ENCODE measurements at regions not wholly inside any gene's neighbourhood (a gene's known extent, or its start where the extent isn't known, plus 50 kb on each side); places are given as distances from the start of the nearest gene placed in this dataset.

DNA sequence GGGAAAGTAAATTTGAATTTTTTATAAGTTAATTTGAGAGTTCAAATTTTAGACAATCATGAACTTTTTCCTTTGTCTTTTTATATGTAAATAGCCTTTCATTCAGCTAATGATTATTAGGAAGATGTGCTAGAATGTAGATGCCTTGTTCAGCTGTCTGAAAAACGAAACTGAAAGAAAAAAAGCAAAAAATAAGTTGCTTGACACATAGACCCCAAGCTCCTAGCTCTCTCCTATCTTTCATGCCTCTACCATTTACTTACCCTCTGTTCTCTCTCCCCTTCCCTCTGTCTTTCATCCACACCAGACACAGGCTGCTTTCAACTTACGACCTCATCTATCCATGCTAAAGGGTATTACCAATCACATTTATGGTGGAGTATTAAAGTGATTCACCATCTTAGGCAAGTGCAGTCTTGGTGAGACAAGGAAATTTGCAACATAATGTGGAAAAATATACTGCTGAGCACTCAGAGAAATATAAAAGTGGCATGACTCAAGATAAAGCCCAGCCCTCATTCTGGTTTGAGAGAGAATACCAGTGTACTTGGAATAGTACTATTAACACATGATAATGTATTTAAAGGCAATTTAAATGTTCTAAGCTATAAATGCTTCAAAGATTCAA is 425.6 kb downstream of the SUCLG1 start:
- TF ChIP-seq GATA3 (IDR thresholded peaks at IDR 0.05; ENCODE audit: low read depth, low read length), result no peak
- no peak for TF ChIP-seq GATA2 (IDR thresholded peaks at IDR 0.05; ENCODE audit: low read depth, low read length)

DNA sequence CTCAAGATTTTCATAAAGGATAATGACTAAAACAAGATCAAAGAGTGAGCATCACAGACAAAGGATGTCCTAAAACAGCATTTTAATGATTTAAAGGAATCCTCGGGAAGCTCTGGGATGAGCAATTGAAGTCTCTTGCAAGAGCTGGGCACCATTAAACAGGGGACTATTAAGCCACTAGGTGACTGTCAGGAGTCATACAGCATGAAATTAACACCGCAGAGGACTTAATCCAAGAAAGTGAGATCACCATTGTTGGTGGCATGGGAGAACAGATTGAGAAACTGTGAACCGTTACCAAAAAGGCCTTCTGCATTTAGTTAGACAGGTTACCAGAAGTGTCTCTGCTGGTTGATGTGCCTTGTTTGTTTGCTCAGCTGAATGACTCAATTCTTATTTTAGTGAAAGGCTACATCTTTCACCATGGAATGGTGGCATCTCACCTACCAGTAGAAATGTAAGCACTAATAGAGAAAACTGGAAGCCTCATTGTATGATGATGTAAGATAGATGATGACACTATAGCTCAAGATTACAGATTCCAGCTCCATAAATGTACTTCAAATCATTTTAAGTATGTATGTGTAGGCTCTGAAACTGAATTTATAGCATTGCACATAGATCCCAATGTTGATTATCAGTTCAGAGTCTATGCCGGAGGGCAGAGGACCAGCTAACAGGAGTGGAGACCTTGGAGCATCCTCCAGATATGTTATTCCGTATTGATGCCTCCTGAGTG is 427.6 kb downstream of the SUCLG1 start:
- no peak for TF ChIP-seq GATA3 (IDR thresholded peaks at IDR 0.05; ENCODE audit: low read depth, low read length)
- TF ChIP-seq GATA2 (IDR thresholded peaks at IDR 0.05; ENCODE audit: low read depth, low read length), result no peak

DNA sequence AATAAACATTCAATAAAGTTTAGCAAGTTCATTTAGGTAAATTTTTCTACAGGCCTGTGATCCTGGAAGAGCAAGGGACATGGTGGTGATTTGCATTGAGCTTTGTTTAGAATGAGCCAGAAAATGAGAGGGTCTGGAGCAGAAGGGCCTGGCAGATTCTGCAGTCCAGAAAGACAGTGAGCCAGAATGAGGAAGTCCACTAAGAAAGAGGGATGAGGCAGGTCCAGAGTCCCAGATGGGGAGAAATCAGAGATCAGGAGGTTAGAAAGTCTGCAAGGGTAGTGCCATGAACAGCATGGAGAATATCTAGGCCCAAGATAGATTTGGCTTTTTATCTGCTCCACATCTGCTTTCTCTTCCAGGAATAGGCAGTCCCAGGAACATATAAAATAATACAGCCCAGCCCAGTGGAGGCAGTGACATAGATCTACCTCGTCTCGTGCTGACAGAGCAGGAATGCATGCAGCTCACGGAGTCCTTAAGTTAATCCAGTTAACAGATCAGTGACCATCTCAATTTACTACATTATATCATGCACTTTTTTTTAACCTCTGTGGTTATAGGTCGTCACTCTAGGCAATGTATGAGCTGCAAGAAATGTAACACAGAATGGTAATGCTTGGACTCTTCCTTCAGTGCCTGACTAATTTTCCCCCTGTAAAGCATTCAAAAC is 429.0 kb downstream of the SUCLG1 start:
- TF ChIP-seq GATA3 (IDR thresholded peaks at IDR 0.05; ENCODE audit: low read depth, low read length) (no peak), GATA2 (IDR thresholded peaks at IDR 0.05; ENCODE audit: low read depth, low read length) (no peak)

DNA sequence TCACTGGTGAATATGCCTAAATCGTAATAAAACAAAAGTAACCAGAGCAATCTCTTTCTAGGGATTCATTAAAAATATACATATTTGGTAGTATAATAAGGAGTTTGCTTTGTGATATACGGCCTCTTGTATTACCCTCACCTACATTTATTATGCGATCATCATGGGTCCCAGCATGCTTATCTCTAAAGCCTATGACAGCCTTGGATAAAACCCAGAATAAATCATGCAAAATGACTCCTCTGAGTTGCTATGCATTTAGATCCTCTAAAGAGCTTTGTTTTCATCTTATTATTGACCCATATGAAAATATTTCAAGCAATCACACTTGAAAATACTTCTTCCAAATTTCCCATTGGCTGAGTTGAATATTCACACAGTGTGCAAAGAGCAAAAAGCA is 432.3 kb downstream of the SUCLG1 start:
- TF ChIP-seq GATA3 (IDR thresholded peaks at IDR 0.05; ENCODE audit: low read depth, low read length) (no peak), GATA2 (IDR thresholded peaks at IDR 0.05; ENCODE audit: low read depth, low read length) (no peak)

DNA sequence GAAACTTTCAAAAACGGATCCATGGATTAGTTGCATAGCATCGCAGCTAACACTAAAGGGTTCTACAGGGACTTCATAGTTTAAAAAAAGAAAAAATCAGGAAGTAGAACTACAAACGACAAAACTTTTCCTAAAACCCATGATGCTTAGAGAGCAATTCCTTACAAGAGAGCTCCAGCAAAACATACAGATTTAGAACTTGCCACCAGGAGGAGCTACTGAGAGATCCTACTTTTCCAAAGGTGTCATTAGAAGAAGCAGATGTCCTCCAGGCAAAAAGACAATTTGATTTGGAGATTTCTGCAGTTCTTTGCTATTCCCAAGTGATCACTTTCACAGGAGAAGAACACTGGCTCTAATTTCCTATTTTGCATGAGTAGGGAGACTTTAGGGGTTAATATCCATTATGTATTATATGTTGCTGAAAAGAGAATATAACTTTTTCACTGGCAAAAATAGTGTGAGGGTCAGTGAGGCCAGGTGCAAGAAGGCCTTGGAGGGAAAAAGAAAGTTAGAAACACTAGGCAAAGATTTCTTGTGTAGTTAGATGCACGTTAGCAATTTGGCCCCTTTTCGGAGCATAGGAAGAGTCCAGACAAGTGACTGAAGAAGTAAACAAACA is 436.2 kb downstream of the SUCLG1 start:
- TF ChIP-seq GATA3 (IDR thresholded peaks at IDR 0.05; ENCODE audit: low read depth, low read length) (no peak), GATA2 (IDR thresholded peaks at IDR 0.05; ENCODE audit: low read depth, low read length) (no peak)

DNA sequence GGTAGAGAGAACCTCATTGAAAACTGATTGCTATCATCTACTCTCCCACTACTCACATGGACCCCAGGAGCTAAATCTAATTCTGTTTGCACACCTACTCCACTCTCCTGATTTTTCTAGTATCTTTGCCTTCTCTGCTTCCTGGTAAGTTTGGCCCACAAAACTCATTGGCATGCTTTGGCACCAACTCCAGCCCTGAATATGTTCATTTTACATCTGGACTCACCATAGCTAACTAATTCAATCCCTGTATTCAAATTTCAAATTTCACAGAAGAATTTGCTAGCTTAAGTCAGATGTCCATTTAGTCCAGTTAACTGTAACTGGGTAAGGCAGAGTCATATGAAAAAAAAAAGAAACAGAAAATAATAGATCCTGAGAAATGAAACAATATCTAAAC is 442.1 kb downstream of the SUCLG1 start:
- TF ChIP-seq GATA3 (IDR thresholded peaks at IDR 0.05; ENCODE audit: low read depth, low read length) (no peak), GATA2 (IDR thresholded peaks at IDR 0.05; ENCODE audit: low read depth, low read length) (no peak)

DNA sequence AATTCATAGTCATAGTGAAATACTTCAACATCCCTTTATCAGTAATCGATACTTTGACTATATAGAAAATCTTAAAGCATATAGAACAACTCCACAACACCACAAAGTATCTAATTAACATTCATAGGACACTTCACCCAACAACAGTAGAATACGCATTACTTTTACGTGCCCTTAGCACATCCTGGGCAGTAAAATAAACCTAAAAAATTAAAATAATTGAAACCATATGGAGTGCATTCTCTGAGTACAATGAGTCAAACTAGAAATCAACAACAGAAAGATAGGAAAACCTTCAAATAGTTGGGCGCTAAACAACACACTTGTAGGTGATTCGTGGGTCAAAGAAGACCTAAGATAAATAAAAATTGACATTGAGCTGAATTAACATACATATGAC is 442.9 kb downstream of the SUCLG1 start:
- no peak for TF ChIP-seq GATA3 (IDR thresholded peaks at IDR 0.05; ENCODE audit: low read depth, low read length)
- TF ChIP-seq GATA2 (IDR thresholded peaks at IDR 0.05; ENCODE audit: low read depth, low read length), result no peak

DNA sequence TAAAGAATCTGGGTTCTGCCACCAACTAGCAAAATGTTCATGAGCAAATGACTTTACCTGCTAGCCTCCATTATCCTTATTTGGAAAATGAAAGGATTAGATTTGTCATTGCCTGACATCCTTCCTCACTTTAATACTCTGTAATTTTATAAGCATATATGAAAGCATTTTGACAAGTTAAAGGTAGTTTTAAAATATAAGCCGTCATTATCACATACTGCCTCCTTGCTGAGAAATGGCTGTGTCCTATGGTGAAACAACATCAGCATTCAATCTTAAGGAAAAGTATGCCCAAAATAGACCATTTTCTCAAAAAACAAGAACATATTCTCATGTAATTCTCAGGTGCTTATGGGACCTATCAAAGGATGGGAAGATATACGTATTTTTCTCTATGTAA is 461.2 kb downstream of the SUCLG1 start:
- no peak for TF ChIP-seq GATA2 (IDR thresholded peaks at IDR 0.05; ENCODE audit: low read depth, low read length)
- TF ChIP-seq GATA3 (IDR thresholded peaks at IDR 0.05; ENCODE audit: low read depth, low read length), result no peak

DNA sequence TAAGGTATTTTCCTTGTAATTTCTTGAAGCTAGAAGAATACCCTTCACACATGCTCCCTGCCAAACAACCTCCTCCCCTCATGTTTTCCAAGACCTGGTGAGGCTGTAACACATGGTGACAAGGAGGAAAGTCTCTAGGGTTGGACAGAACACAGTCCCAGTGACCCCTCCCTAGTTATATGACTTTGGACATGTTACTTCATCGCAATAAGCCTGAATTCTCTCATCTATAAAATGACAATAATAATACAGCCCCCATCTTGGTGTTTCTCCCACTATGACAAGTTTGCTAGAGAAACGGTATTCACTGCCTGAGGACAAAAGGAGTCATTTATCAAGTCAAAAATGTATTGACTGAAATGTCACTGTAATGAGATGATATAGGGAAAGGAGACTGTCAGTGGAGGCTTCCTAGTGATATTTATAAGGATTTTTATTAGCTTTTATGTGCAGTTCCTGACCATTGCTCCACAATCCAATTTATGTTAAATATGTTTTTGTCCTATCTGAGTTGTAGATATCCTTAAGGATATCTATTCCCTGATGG is 464.4 kb downstream of the SUCLG1 start:
- TF ChIP-seq GATA2 (IDR thresholded peaks at IDR 0.05; ENCODE audit: low read depth, low read length) (no peak), GATA3 (IDR thresholded peaks at IDR 0.05; ENCODE audit: low read depth, low read length) (no peak)

DNA sequence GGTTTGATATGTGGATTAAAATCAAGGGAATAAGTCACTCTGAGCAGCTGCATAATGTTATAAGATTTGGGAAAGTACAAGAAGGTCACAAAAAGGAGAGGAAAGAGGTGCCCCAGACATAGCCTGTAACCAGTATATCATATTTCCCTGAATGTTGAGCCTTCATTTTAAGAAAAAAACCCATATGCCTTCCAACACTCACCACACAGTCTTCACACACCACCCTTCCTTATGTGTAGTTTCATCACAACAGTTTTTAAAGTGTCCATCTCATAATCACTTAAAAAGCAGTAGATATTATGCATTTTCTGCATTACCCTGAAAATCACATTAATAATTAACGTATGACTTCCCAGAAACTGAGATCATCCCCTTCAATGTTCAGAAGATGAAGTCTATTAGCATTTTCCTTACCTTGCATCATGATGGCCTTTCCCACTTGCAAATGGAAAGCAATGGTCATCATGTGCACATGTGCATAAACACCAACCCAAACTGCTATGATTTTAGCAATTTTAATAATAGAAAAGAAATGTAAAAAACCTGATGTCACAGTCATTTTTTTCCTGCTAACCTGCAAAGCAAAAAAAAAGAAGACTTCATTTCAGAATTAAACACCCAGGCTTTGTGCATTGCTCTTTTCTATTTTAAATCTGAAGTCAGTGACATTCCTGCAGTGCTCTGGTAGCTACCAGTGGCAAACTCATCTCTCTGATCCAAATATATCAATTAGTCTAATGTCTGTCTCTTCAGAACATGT is 465.0 kb downstream of the SUCLG1 start:
- no peak for TF ChIP-seq GATA3 (IDR thresholded peaks at IDR 0.05; ENCODE audit: low read depth, low read length)
- TF ChIP-seq GATA2 (IDR thresholded peaks at IDR 0.05; ENCODE audit: low read depth, low read length), result no peak

DNA sequence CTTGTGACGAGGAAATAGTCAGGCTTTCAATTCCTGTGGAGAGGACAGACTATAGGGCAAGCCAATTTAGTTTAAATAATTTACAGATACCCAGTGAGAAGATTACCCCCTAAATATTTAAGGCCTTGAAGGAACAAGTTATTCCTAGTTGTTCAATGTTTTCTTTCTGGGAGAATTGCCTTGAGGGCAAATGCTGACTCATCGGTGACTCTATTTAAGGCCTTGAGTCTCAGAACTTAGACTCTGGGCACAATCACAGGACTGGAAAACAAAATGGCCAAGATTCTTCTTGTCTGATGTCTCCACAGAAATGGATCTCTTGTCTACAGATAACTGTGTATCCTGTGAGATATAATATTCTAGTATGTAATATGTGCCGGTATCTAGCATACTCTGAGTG is 467.1 kb downstream of the SUCLG1 start:
- TF ChIP-seq GATA3 (IDR thresholded peaks at IDR 0.05; ENCODE audit: low read depth, low read length), result no peak

DNA sequence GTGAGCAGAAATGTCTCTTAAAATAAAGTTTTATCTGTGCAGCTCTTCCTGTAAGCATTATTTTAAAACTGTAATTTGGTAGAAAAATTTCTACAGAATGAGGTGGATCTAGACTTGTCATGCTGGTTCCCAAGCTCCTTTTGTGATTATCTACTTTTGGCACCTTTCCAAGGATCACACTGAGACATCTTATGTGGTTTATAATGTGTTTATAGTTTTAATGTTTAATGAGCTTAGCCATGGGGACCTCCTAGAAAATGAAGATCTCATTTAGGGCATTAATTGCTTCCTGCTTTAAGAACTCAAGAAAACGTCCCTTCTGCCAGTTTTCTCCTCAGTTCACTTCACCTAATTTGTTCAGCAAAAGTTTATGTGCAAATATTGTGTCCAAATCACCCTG is 468.4 kb downstream of the SUCLG1 start:
- TF ChIP-seq GATA2 (IDR thresholded peaks at IDR 0.05; ENCODE audit: low read depth, low read length), result no peak
- no peak for TF ChIP-seq GATA3 (IDR thresholded peaks at IDR 0.05; ENCODE audit: low read depth, low read length)

DNA sequence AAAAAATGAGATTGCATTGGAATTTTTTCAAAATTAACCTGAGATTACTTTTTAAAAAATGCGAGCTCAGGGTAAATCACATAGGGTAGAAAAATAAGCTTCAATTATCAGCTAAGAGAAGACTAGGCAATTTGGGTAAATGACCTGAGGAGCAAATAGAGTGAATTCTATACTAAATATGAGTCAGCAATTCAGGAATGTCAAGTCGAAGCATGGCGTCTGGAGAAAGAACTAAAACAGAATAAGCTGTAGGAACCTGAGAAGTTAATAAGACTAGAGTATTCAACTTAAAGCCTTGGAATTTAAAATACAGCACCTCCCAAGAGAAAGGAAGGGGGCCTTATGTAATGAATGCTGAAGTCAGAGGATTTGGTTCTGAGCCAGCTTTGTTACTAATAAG is 487.0 kb downstream of the SUCLG1 start:
- TF ChIP-seq GATA2 (IDR thresholded peaks at IDR 0.05; ENCODE audit: low read depth, low read length), result no peak
- TF ChIP-seq GATA3 (IDR thresholded peaks at IDR 0.05; ENCODE audit: low read depth, low read length), result no peak

DNA sequence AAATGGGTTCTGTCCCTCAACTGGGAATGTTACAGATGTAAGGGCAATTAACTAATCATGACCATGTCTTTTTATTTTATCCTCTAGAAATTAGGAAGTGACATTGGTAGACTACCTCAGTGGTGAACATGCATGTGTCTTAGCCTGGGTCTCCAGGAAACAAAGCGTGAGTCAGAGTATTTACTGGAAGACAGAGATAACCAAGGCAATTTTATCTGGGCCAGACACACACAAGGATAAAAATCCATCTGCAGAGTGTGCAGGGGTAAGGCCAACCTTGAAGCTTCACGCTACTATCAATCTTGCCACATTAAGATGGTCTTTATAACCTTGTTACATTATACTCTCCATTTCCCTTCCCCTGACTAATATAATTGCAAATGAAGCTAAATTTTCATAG is 487.5 kb downstream of the SUCLG1 start:
- no peak for TF ChIP-seq GATA3 (IDR thresholded peaks at IDR 0.05; ENCODE audit: low read depth, low read length)
- TF ChIP-seq GATA2 (IDR thresholded peaks at IDR 0.05; ENCODE audit: low read depth, low read length), result no peak

Measured in SH-SY5Y (cell line).